ENCODE measurements at regions not wholly inside any gene's neighbourhood (a gene's known extent, or its start where the extent isn't known, plus 50 kb on each side); places are given as distances from the start of the nearest gene placed in this dataset.

DNA sequence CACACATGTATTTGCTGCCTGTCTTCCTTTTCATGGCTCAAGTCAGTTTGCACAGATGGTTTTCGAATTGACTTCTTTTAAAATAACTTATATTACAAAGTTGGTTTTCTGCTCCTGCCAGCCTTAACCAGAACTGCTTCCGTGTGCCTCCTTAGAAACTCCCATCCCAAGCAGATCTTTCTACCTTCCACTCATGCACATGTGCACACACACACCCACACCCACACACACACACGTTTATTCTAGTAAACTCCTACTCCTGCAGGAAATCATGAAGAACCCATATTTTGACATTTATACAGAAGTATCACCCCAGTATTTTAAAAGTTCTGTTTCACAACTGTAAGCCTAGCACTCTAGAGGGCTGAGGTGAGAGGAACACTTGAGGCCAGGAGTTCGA, 329.5 kb upstream of the SOX9 start:
- Histone ChIP-seq H3K4me1 (no peaks in the 10 kb centered on the region), H3K4me3 (no peak overlapping the region), H3K27me3 (ENCODE audit: low read depth) (no peaks in the 10 kb centered on the region), H3K27ac (no peak overlapping the region), H3K9me3 (no peaks in the 10 kb centered on the region), H3K36me3 (no peaks in the 10 kb centered on the region)
- ATAC-seq (no peak), DNase-seq (no peak)
- TF ChIP-seq, protein P1, sequence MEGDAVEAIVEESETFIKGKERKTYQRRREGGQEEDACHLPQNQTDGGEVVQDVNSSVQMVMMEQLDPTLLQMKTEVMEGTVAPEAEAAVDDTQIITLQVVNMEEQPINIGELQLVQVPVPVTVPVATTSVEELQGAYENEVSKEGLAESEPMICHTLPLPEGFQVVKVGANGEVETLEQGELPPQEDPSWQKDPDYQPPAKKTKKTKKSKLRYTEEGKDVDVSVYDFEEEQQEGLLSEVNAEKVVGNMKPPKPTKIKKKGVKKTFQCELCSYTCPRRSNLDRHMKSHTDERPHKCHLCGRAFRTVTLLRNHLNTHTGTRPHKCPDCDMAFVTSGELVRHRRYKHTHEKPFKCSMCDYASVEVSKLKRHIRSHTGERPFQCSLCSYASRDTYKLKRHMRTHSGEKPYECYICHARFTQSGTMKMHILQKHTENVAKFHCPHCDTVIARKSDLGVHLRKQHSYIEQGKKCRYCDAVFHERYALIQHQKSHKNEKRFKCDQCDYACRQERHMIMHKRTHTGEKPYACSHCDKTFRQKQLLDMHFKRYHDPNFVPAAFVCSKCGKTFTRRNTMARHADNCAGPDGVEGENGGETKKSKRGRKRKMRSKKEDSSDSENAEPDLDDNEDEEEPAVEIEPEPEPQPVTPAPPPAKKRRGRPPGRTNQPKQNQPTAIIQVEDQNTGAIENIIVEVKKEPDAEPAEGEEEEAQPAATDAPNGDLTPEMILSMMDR (IDR thresholded peaks at IDR 0.05): no peak
- intact Hi-C loops (cut with DNase I): no loop called here

DNA sequence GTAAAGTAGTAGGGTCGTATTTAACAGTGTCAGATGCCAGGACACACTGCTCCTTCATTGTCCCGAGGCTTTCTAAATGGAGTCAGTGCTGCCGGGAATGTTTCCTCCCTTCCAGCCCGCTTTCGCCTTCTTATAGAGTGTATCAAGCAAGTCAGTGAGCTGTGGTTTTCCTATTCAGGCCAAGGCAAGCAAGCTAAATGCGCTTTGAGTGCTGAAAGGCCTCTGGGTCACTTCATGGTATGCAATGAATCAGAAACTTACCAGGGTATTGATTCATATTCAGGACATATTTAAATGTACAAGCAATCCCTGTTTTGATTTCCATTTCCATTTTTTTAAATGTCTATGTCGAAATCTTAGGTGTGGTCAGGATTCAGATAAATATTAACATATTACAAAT, 327.9 kb upstream of the SOX9 start:
- H3K27me3 ChIP-seq (ENCODE audit: low read depth): no peaks in the 10 kb centered on the region
- TF ChIP-seq, protein P1 (IDR thresholded peaks at IDR 0.05): no peak
- H3K36me3 ChIP-seq: no peaks in the 10 kb centered on the region
- ATAC-seq (no peak), DNase-seq (no peak)
- no peak overlapping the region for H3K4me3 ChIP-seq
- H3K4me1 ChIP-seq: no peaks in the 10 kb centered on the region
- intact Hi-C loops (cut with DNase I): no loop called here
- no peak overlapping the region for H3K27ac ChIP-seq
- H3K9me3 ChIP-seq: no peaks in the 10 kb centered on the region

DNA sequence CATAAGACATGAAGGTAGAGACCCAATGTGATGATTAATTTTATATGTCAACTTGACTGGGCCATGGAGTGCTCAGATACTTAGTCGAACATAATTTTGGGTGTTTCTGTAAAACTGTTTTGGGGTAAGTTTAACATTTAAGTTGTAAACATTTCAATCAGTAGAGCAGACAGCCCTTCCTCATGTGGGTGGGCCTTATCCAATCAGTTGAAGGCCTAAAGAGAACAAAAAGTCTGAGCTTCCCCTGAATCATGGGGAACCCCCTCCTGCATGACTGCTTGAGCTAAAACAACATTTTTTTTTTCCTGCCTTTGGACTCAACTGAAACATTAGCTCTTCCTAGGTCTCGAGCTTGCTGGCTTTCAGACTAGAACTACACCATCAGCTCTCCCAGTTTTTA, 327.3 kb upstream of the SOX9 start:
- no peaks in the 10 kb centered on the region for H3K36me3 ChIP-seq
- H3K9me3 ChIP-seq: no peaks in the 10 kb centered on the region
- TF ChIP-seq, protein P1 (IDR thresholded peaks at IDR 0.05): no peak
- intact Hi-C loops (cut with DNase I): no loop called here
- H3K4me1 ChIP-seq: no peaks in the 10 kb centered on the region
- no peak overlapping the region for H3K4me3 ChIP-seq
- ATAC-seq: no peak
- no peaks in the 10 kb centered on the region for H3K27me3 ChIP-seq (ENCODE audit: low read depth)
- no peak overlapping the region for H3K27ac ChIP-seq
- no peak for DNase-seq

DNA sequence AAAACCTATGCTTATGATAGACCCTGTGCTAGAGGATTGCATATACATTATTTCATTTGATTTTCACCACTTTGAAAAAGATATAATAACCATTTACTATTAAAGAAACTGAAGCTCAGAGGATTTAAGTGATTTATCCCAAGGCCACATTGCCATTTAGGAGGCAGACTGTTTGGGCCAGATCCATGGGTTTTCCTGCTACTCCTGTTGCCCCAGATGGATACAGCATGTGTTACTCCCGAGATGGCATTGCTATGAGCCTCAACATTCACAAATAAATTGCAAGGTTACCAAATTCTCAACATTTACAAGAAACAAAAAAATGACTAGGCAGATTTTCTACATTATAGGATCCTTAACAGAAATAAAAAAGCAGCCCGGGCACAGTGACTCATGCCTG, 322.1 kb upstream of the SOX9 start:
- Histone ChIP-seq H3K27me3 (ENCODE audit: low read depth) (no peaks in the 10 kb centered on the region), H3K36me3 (no peaks in the 10 kb centered on the region), H3K4me1 (no peaks in the 10 kb centered on the region), H3K4me3 (no peak overlapping the region), H3K27ac (no peak overlapping the region), H3K9me3 (no peaks in the 10 kb centered on the region)
- DNase-seq (no peak), ATAC-seq (no peak)
- TF ChIP-seq, protein P1 (IDR thresholded peaks at IDR 0.05): no peak
- intact Hi-C loops (cut with DNase I): no loop called here

DNA sequence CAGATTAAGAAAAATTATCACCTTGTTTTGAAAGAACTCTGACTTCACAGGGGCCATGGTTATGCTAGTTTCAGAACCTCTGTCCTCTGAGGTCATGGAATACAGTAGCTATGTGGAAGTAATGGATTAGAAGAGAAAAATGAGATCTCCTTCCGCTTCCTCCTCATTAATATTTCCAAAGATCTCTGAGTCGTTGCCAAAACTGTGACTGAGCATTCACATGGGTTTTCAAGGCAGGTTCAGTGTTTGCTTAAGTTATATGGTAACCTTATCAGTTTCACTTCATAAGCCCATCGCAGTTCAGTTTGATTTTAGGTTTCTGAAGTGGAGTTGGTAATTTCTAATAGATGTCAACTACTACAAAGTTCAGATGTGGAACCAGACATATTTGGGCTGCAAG, 321.2 kb upstream of the SOX9 start:
- Histone ChIP-seq H3K36me3 (no peaks in the 10 kb centered on the region), H3K27me3 (ENCODE audit: low read depth) (no peaks in the 10 kb centered on the region), H3K9me3 (no peaks in the 10 kb centered on the region), H3K4me3 (no peak overlapping the region), H3K27ac (no peak overlapping the region), H3K4me1 (no peaks in the 10 kb centered on the region)
- intact Hi-C loops (cut with DNase I): no loop called here
- TF ChIP-seq, protein P1 (IDR thresholded peaks at IDR 0.05): no peak
- DNase-seq (no peak), ATAC-seq (no peak)

DNA sequence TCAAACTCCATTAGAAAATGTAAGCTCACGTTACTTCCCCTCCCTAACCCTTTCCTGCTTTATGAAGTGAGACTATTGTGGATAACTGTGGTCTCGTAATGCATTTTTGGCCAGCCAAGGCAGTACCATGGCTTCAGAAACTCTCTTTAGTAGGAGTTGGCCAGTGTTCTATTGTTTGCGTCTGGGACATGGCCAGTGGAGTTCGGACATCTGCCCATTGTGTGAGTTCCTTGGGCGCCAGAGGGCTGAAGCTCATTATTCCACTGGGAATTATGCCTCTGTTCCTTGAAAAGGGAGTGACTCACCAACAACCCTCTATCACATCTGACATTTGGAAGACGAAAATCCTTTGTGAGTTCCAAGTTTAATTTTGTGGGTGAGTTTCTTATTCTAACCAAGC, 319.5 kb upstream of the SOX9 start:
- intact Hi-C loops (cut with DNase I): no loop called here
- Histone ChIP-seq H3K27me3 (ENCODE audit: low read depth) (no peaks in the 10 kb centered on the region), H3K27ac (no peak overlapping the region), H3K36me3 (no peaks in the 10 kb centered on the region), H3K4me3 (no peak overlapping the region), H3K9me3 (no peaks in the 10 kb centered on the region), H3K4me1 (no peaks in the 10 kb centered on the region)
- TF ChIP-seq, protein P1 (IDR thresholded peaks at IDR 0.05): no peak
- ATAC-seq: no peak
- DNase-seq: no peak

Measured in lower lobe of right lung (tissue), 2 donors.